DMS114 treated with DMSO at 0.1 percent for 48 hours (cell line): ENCODE measurements at regions not wholly inside any gene's neighbourhood (a gene's known extent, or its start where the extent isn't known, plus 50 kb on each side); places are given as distances from the start of the nearest gene placed in this dataset.
"Not testable (repeated sequence)": the region's sequence is repeated elsewhere in the genome, so short reads cannot be mapped to it uniquely, and the experiment has no call there.

ENCODE experiments used
- DNase-seq: peaks from one replicate; lab custom pipeline; 2025; ENCODE audit not compliant: unreplicated experiment; lab: John Stamatoyannopoulos, UW

GRCh38 chr7:16933296-16934279 is 51.8 kb upstream of the AGR3 start:
- DNase-seq: no peak

GRCh38 chr7:16934722-16935340 is 53.0 kb upstream of the AGR3 start:
- no peak for DNase-seq

- no peak for DNase-seq
Measured at GRCh38 chr7:16935341-16935735, 53.6 kb upstream of the AGR3 start.

GRCh38 chr7:16936626-16937422 is 55.0 kb upstream of the AGR3 start:
- DNase-seq: no peak

GRCh38 chr7:16939161-16939560 is 57.4 kb upstream of the AGR3 start:
- no peak for DNase-seq

- DNase-seq: no peak
Measured at GRCh38 chr7:16940776-16941175, 59.0 kb upstream of the AGR3 start.

GRCh38 chr7:16942929-16943509 is 61.2 kb upstream of the AGR3 start:
- DNase-seq: no peak

GRCh38 chr7:16944936-16945335 is 63.2 kb upstream of the AGR3 start:
- no peak for DNase-seq

- no peak for DNase-seq
Measured at GRCh38 chr7:16945372-16945771, 63.6 kb upstream of the AGR3 start.

GRCh38 chr7:16948110-16948509 is 66.3 kb upstream of the AGR3 start:
- DNase-seq: not testable (repeated sequence)

- no peak for DNase-seq
Measured at GRCh38 chr7:16951483-16952080, 69.8 kb upstream of the AGR3 start.

GRCh38 chr7:16954321-16954720 is 72.5 kb upstream of the AGR3 start:
- no peak for DNase-seq

- DNase-seq: no peak
Measured at GRCh38 chr7:16958724-16959123, 76.9 kb upstream of the AGR3 start.

- DNase-seq: no peak
Measured at GRCh38 chr7:16960337-16960965, 78.7 kb upstream of the AGR3 start.

- DNase-seq: no peak
Measured at GRCh38 chr7:16961641-16962040, 79.9 kb upstream of the AGR3 start.

- DNase-seq: no peak
Measured at GRCh38 chr7:16963044-16963443, 81.3 kb upstream of the AGR3 start.

GRCh38 chr7:16965697-16966096 is 83.9 kb upstream of the AGR3 start:
- DNase-seq: not testable (repeated sequence)

- DNase-seq: no peak
Measured at GRCh38 chr7:16967300-16967811, 85.6 kb upstream of the AGR3 start.

GRCh38 chr7:16970732-16971482 is 89.1 kb upstream of the AGR3 start:
- DNase-seq: no peak
